Sigmoid colon (tissue), 6 donors: ENCODE measurements at regions not wholly inside any gene's neighbourhood (a gene's known extent, or its start where the extent isn't known, plus 50 kb on each side); places are given as distances from the start of the nearest gene placed in this dataset.
"Not testable (repeated sequence)": the region's sequence is repeated elsewhere in the genome, so short reads cannot be mapped to it uniquely, and the experiment has no call there.

Experiments
- DNase-seq: peaks from one replicate; pipeline ENCODE4 v3.0.0-alpha.2; 2019
- H3K27ac ChIP-seq, 4 donors: fragments of 200-600 bp; sonication (generic); one replicate each; pipeline ENCODE4 v1.5.1; 2016 to 2019; ENCODE audit warnings: mild to moderate bottlenecking in 1 of 4
- H3K27me3 ChIP-seq, 3 donors: fragments of 200-600 bp; sonication (generic); one replicate each; pipeline ENCODE4 v1.5.1; 2019; ENCODE audit warnings: mild to moderate bottlenecking in 1 of 3
- H3K36me3 ChIP-seq, 4 donors: fragments of 200-600 bp; sonication (generic); one replicate each; pipeline ENCODE4 v1.5.1; 2016 to 2019
- H3K4me1 ChIP-seq, 4 donors: fragments of 200-600 bp; sonication (generic); one replicate each; pipeline ENCODE4 v1.5.1; 2017 to 2019
- H3K4me3 ChIP-seq, 4 donors: fragments of 200-600 bp; sonication (generic); one replicate each; pipeline ENCODE4 v1.5.1; 2017 to 2019; ENCODE audit warnings: mild to moderate bottlenecking in 2 of 4, moderate library complexity in 1 of 4
- H3K9me3 ChIP-seq, 4 donors: fragments of 200-600 bp in 3 of 4; sonication (generic) in 3 of 4; one replicate each; pipeline versions ENCODE4 v1.5.1 to v1.6.1; 2013 to 2019
- CTCF ChIP-seq, 4 experiments: fragments of 450-650 bp in 3 of 4; fragments of 200-600 bp in 1 of 4; IDR thresholded peaks; one replicate each; pipeline ENCODE4 v1.5.1; 2016 to 2019; ENCODE audit warnings: antibody characterized with exemption in 4 of 4, mild to moderate bottlenecking in 3 of 4, moderate library complexity in 2 of 4
- EP300 ChIP-seq, 4 donors: sonication (generic); formaldehyde crosslinking; IDR thresholded peaks; one replicate each; pipeline ENCODE4 v1.6.1; 2017; ENCODE audit warnings: antibody characterized with exemption in 4 of 4
- POLR2A ChIP-seq, 2 donors: fragments of 450-650 bp; IDR thresholded peaks; one replicate each; pipeline ENCODE4 v1.6.1; 2016; ENCODE audit warnings: antibody characterized with exemption in 2 of 2, mild to moderate bottlenecking in 2 of 2, moderate library complexity in 2 of 2
- POLR2AphosphoS5 ChIP-seq, 4 donors: sonication (generic); formaldehyde crosslinking; IDR thresholded peaks; one replicate each; pipeline ENCODE4 v1.6.1; 2017; ENCODE audit warnings: antibody characterized with exemption in 4 of 4
- WGBS, 2 donors: extraction: QIAGEN DNeasy Blood & Tissue Kit; methylation state at CpG; one replicate each; pipeline ENCODE4 v1.1.7; 2013; 5-methylcytosine and 5-hydroxymethylcytosine counted together
- intact Hi-C: fragments of 100-400 bp; cut with DNase I; formaldehyde crosslinking; loops from one replicate; pipeline ENCODE4 v1.15.1; 2023
- donor health status: healthy with polysubstance abuse.
- donor health status: healthy.

GRCh38 chrX:81876437-81876836 lies 674.5 kb downstream of the SH3BGRL start:
- TF ChIP-seq POLR2AphosphoS5 (IDR thresholded peaks at IDR 0.05) (no peak), EP300 (IDR thresholded peaks at IDR 0.05) (no peak), POLR2A (IDR thresholded peaks at IDR 0.05) (no peak), CTCF (IDR thresholded peaks at IDR 0.05) (no peak)
- Histone ChIP-seq H3K9me3 (no peaks in the 10 kb centered on the region), H3K27ac (no peak overlapping the region), H3K27me3 (no peaks in the 10 kb centered on the region), H3K4me3 (no peak overlapping the region), H3K4me1 (peaks cover 0 to 5% (median 0%) of the 10 kb centered on the region in 4 donors), H3K36me3 (no peaks in the 10 kb centered on the region)
- WGBS, 2 donors = 87 to 88% methylated on average over 7 of the region's 7 CpGs
- DNase-seq = no peak
- intact Hi-C loops = no loop called here

- WGBS, 2 donors = 8 to 39% methylated on average over 1 of the region's 1 CpG
- TF ChIP-seq CTCF (IDR thresholded peaks at IDR 0.05) (no peak), POLR2A (IDR thresholded peaks at IDR 0.05) (no peak), POLR2AphosphoS5 (IDR thresholded peaks at IDR 0.05) (no peak), EP300 (IDR thresholded peaks at IDR 0.05) (no peak)
- Histone ChIP-seq H3K27ac (no peak overlapping the region), H3K4me1 (no peaks in the 10 kb centered on the region), H3K27me3 (no peaks in the 10 kb centered on the region), H3K4me3 (no peak overlapping the region), H3K9me3 (no peaks in the 10 kb centered on the region), H3K36me3 (no peaks in the 10 kb centered on the region)
- intact Hi-C loops = no loop called here
- no peak for DNase-seq
Observed at GRCh38 chrX:81890521-81890920, 688.6 kb downstream of the SH3BGRL start.

GRCh38 chrX:81900522-81900921 lies 698.6 kb downstream of the SH3BGRL start:
- Histone ChIP-seq H3K4me1 (no peaks in the 10 kb centered on the region), H3K9me3 (no peaks in the 10 kb centered on the region), H3K27me3 (no peaks in the 10 kb centered on the region), H3K27ac (no peak overlapping the region), H3K36me3 (no peaks in the 10 kb centered on the region), H3K4me3 (no peak overlapping the region)
- TF ChIP-seq CTCF (IDR thresholded peaks at IDR 0.05) = no peak
- no peak for TF ChIP-seq POLR2AphosphoS5 (IDR thresholded peaks at IDR 0.05)
- no peak for TF ChIP-seq EP300 (IDR thresholded peaks at IDR 0.05)
- no peak for TF ChIP-seq POLR2A (IDR thresholded peaks at IDR 0.05)
- DNase-seq = no peak
- intact Hi-C loops = no loop called here

- TF ChIP-seq EP300 (IDR thresholded peaks at IDR 0.05) (no peak), POLR2AphosphoS5 (IDR thresholded peaks at IDR 0.05) (no peak), POLR2A (IDR thresholded peaks at IDR 0.05) (no peak), CTCF (IDR thresholded peaks at IDR 0.05) (no peak)
- Histone ChIP-seq H3K27me3 (no peaks in the 10 kb centered on the region), H3K9me3 (no peaks in the 10 kb centered on the region), H3K27ac (no peak overlapping the region), H3K4me3 (no peak overlapping the region), H3K36me3 (no peaks in the 10 kb centered on the region), H3K4me1 (no peaks in the 10 kb centered on the region)
- intact Hi-C loops = no loop called here
- 90 to 95% methylated on average over 2 of the region's 2 CpGs for WGBS, 2 donors
- DNase-seq = no peak
Observed at GRCh38 chrX:81925812-81926211, 723.9 kb downstream of the SH3BGRL start.

- intact Hi-C loops, DNase-seq, H3K9me3 ChIP-seq, H3K27ac ChIP-seq, H3K4me1 ChIP-seq, H3K4me3 ChIP-seq, H3K27me3 ChIP-seq, H3K36me3 ChIP-seq: not testable (repeated sequence)
- 74 to 80% methylated on average over 5 of the region's 5 CpGs for WGBS, 2 donors
Observed at GRCh38 chrX:81945911-81946310, 744.0 kb downstream of the SH3BGRL start.
